Peyer's patch (tissue), 4 donors: ENCODE measurements at regions not wholly inside any gene's neighbourhood (a gene's known extent, or its start where the extent isn't known, plus 50 kb on each side); places are given as distances from the start of the nearest gene placed in this dataset.

ENCODE experiments used
- CTCF ChIP-seq, 6 experiments: fragments of 450-650 bp in 4 of 6; fragments of 200-600 bp in 2 of 6; sonication (generic) in 1 of 6; IDR thresholded peaks; one replicate each; pipeline ENCODE4 v1.5.1; 2017 to 2019; ENCODE audit warnings: antibody characterized with exemption in 6 of 6, mild to moderate bottlenecking in 3 of 6, moderate library complexity in 1 of 6
- POLR2A ChIP-seq, 2 donors: fragments of 450-650 bp; IDR thresholded peaks; one replicate each; pipeline ENCODE4 v1.5.1; 2017; ENCODE audit warnings: antibody characterized with exemption in 2 of 2, mild to moderate bottlenecking in 2 of 2, moderate library complexity in 2 of 2

- TF ChIP-seq CTCF (IDR thresholded peaks at IDR 0.05) (no peak), POLR2A (IDR thresholded peaks at IDR 0.05) (no peak)
Observed at GRCh38 chr6:125421836-125422235, 120.1 kb upstream of the HDDC2 start.
